GM12874 (cell line): ENCODE measurements at regions not wholly inside any gene's neighbourhood (a gene's known extent, or its start where the extent isn't known, plus 50 kb on each side); places are given as distances from the start of the nearest gene placed in this dataset.

Experiments used
- TF ChIP-seq, protein P1 (sequence below): IDR thresholded peaks from 2 replicates; pipeline ENCODE4 v1.5.1; 2011; ENCODE audit warnings: low read depth, mild to moderate bottlenecking, control low read depth, low read length, moderate library complexity; ENCODE audit not compliant: insufficient read depth

DNA sequence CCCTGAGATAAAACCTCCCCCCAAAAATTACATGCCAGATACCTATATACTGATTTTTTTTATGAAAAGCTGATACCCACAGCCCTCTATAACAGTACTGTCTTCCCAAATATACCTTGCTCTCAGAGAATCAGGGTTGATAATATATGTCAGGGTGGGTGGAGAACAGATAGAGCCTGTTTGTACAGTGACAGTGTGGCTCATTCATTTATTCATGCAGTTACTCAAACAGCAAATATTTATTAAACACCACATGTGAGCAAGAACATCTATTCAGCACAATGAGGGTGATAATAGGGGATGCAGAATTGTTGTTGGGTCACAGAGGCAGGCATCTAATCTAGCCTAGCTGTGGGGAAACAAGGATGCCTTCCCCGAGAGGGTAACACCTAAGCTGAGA is 334.2 kb downstream of the MAFB start:
- TF ChIP-seq, protein P1, sequence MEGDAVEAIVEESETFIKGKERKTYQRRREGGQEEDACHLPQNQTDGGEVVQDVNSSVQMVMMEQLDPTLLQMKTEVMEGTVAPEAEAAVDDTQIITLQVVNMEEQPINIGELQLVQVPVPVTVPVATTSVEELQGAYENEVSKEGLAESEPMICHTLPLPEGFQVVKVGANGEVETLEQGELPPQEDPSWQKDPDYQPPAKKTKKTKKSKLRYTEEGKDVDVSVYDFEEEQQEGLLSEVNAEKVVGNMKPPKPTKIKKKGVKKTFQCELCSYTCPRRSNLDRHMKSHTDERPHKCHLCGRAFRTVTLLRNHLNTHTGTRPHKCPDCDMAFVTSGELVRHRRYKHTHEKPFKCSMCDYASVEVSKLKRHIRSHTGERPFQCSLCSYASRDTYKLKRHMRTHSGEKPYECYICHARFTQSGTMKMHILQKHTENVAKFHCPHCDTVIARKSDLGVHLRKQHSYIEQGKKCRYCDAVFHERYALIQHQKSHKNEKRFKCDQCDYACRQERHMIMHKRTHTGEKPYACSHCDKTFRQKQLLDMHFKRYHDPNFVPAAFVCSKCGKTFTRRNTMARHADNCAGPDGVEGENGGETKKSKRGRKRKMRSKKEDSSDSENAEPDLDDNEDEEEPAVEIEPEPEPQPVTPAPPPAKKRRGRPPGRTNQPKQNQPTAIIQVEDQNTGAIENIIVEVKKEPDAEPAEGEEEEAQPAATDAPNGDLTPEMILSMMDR, result no peak

DNA sequence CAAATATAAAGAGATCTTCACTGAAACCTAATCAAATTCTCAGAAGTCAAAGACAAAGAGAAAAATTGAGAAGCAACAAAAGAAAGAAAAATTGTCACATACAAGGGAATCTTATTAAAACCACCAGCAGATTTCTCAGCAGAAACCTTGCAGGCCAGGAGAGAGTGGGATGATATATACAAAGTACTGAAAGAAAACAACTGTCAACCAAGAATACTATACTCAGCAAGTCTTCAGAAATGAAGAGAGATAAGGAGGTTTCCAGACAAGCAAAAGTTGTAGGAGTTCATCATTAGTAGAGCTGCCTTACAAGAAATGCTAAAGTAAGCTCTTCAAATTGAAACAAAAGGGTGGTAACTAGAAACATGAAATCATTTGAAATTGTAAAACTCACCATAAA is 345.6 kb downstream of the MAFB start:
- TF ChIP-seq, protein P1, result no peak

DNA sequence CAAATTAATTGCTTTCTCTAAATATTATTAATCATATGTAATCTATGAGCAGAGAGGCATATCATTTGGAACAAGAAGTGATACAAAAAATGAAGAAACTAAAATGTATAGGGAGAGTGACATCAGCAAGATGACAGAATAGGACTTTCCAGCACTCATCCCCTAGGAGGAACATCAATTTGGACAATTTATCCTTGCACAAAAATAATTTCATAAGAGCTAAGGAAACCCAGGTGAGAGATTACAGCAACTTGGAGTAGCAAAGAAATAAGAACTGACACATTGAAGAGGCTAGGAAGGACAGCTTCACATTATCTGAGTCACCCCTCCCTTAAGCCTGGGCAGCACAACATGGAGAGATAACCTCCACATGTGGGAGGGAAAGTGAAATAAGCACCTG is 347.5 kb downstream of the MAFB start:
- TF ChIP-seq, protein P1, result no peak

DNA sequence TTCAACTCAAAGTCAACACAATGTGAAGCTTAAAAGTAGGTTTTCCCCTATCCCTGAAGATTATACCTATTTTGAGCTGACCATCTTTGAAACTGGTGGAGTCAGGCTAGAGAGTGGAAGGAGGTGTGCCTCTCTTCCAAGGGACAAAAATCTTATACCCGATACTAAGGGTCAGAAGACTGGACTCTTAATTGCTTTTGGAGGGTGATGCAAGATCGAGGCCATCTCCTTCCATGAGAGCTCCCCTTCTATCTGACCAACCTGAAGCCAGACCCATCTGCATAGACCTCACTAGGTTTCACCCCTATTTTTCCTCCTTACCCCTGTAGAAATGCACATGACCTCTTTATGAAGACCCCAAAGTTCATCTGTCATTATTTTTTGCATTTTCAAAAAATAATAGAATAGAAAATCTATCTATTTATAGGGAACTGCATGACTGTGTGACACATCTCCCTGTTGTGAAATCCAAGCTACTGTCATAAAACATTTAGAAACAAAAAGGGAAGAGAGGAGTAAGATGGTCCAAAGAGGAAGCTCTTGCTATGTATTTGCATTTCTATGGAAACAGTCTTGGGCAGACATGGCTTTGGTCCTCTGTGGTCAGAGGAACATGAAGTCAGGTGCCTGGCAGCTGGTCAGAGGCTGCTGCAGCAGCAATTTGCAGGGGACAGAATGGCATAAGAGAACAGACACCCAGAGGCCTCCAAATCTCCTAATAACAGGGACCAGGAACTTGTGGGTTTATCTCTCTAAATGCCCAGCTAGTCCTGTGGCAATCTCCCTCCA is 349.2 kb downstream of the MAFB start:
- TF ChIP-seq, protein P1, result no peak

DNA sequence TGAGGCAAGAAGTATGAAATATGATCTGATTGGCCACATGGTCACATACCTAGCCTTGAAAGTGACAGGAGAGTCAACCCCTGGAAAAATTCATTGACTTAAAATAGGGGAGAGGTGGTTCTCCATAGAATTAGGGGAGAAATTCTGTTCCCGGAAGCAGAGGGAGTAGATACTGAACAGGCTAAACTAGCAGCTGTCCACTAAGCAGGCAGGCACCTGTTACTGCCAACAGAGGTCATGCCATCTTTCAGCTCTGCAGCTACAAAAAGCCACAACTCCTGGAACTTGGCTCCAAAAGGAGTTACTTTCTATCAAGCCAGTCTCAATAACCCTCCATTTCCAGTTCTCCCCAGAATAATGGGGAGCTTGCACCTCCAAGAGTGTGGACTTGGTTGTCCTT is 352.5 kb downstream of the MAFB start:
- TF ChIP-seq, protein P1, result no peak

DNA sequence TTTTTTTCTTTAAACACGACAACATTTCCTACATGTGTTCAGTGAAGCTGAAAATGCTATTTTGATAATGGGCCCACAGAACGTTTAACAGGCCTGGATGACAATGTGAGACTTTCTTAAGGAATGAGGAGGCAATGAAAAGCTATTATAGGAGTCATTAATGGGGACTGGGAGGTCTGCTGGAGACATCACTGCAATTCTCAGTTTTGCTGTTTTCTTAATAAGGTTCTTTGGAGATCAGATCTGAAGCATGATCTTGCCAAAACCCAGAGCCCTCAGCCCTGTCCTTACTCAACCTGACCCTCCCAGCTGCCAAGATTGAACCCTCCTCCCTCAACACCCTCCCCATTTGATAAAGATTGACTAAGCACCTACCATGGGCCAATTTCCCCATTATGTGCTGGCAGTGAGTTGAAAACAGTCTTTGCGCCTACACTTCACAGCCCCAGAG is 353.1 kb downstream of the MAFB start:
- TF ChIP-seq, protein P1, result no peak

DNA sequence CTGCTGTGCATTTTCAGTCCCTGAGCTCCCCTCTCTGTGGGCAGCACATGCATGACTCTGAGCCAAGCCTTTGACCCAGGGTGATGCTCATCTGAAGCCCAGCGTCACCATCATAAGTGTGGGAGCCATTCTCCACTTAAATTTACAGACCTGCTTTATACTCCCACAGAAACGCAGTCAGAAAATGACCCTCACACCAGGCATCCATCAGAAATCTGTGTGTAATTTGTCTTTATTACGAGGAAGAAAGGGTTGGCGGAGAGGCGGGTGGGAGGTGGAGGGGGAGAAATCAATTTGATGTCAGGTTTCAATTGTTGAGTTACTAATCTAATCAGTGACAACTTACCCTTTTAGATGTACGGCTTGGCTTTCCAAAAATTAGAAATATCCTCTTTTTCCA is 353.6 kb downstream of the MAFB start:
- TF ChIP-seq, protein P1, result no peak
